GM10847 (cell line): ENCODE measurements at regions not wholly inside any gene's neighbourhood (a gene's known extent, or its start where the extent isn't known, plus 50 kb on each side); places are given as distances from the start of the nearest gene placed in this dataset.

ENCODE experiments used
- POLR2A ChIP-seq: IDR thresholded peaks from 2 replicates; pipeline ENCODE4 v1.6.1; 2011; ENCODE audit not compliant: insufficient read length; ENCODE audit errors: extremely low read depth

DNA sequence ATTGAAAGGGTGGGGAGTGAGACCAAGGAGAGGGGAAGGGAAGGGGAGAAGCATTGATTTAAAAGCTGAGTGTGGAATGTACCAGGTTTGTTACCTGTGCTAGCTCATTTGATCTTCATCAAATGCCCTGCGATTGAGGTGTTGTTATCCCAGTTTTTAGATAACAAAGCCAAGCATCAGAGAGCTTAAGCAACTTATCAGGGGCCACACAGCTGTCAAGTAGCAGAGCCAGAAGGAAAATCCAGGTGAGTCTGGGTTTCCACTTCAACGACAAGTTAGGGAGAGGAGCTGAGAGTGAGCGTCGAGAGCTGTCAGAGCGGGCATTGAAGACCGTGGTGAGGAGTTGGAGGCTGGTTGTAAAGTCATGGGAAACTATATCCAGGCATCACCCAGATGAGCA, 146.9 kb upstream of the IRF2BP2 start:
- TF ChIP-seq POLR2A, result no peak

DNA sequence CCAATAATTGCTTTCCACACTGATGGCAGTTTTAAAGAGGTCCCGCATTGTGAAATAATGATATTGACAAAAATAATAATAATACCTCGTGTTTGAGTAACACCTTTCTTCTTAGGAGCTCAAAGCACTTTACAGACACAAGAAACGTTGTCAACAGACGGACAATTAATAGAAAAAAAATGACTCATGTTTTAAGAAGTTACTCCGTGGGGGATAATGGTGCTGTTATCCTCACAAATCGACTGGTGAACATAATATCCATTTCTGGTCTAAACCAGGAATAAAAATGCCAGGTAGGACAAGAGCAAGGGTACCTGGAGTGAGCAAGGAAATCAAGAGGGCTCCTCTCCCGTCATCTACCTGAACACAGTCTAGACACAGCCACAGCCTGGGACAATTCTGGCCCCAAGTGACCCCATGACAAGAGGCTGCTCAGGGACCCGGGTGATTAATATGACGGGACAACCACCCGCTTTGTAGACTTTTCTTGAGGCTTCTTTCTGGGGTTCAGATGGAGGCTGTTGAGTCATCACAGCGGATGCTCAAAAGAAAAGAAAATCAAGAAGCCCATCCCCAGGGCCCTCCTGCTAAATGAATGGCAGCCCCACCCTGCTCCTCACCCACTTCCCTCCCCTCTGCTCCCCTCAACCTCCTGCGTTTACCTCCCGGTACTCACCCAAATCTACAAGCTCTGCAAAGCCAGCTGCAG, 146.2 kb upstream of the IRF2BP2 start:
- no peak for TF ChIP-seq POLR2A

DNA sequence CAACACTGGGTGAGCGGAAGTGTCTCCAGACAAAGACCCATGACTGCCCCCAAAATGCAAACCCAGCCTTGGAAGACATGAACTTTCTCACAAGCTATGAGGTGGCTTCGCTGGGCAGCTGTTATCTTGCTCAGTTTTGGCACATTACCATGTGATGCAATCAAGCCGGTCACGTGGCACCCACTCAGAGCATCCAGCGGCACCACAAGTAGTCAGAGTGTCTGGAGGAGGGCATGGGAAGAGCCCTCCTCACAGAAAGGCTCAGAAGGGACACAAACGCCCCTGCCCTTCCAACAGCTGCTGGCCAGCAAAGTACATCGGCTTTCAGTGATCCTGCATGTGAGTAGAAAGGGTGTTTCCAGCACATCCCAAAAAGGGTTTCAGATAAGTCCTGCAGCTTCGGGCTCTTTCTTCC, 145.5 kb upstream of the IRF2BP2 start:
- TF ChIP-seq POLR2A, result no peak

DNA sequence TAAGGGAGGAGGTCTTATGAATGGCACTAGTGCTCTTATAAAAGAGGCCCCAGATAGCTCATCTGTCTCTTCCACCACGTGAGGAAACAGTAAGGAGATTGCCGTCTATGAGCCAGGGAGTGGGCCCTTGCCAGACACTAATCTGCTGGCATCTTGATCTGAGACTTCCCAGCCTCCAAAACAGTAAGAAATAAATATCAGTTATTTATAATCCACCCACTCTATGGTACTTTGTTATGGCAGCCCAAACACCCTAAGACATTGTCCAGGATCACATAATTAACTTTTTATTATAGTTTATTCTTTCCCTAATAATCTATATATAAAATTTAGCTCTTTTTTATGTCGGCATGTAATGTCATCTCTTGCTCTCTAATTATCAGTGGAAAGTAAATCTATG, 144.0 kb upstream of the IRF2BP2 start:
- no peak for TF ChIP-seq POLR2A

DNA sequence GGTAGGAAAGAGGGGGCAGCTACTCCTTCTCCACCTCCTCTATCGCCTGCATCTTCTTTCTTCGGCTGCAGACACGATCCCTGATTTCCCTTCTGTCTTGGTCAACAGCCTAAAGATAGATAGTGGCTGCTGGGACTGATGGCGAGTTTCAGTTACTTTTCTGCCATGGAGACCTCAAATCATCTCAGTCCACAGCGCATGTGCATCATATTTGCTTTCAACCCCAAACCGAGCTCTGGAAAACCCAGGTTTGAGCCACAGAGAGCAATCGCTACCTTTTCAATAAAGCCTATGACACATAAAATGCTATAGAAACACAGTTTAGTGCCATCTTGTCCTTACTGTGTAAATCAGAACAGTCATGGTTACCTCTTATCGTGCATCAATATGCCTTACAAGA, 142.9 kb upstream of the IRF2BP2 start:
- no peak for TF ChIP-seq POLR2A

DNA sequence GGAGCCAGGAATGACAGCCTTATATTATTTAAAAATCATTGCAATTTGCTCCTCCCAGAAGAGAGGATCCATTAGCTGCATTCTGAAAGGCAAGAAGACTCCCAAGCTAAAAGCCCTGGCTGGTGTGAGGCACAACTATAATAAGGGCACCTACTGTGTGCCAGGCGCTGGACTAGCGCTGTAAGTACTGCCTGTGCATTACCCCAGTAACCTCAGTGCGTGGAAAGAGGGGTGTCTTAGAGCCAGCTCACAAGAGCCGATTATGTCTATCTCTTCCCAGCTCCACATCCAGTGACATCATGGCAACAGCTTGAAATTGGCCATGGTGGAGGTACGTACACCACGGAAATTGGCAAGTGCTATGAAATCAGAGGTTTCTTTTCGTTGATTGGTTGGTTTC, 141.7 kb upstream of the IRF2BP2 start:
- TF ChIP-seq POLR2A, result no peak

DNA sequence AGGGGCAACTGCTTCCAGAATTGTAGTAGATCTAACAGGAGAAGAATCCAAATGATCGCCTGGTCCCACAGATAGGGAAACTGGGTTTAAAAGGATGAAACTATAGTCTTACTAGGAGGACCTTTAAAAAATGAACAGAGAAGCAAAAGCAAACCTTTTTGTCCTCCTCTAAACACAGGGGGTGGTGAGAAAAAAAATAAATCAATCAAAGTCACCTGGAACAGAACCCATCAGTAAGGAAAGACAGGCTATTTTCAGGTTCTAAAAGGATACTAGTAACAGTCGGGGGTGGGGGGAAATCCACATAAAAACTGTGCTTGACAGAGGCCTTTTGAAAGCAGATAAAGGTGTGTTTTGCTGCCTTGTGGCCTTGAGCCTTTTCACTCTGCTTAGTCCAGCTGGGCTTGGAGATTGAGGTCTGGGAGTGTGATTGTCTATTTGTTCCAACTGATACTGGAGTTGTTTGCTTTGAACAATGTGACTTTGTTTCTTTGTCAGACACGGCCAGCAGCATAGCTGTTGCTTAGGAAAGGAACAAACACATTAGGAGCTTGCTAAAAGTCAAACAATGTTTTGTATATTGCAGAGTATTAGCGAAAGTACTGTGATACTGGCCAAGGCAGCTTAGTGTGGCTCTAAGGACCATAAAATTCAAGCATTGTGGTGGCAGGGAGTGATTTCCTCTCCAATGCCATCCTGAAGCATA, 141.1 kb upstream of the IRF2BP2 start:
- TF ChIP-seq POLR2A, result no peak

DNA sequence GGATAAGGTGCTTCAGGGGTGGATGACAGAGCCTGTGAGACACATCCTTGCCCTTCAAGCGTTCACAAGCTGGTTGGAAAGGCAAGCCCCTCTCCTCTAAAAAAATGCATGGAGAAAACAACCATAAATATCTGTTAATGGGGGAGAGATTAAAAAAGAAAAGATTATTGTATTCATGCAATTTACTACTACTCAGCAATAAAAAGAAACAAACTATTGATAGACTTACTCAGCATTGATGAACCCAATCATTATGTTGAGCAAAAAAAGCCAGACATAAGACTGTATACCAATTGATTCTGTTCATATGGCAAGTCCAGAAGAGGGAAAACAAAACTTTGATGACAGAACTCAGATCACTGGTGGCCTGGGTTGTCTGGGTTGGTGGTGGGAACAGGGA, 138.7 kb upstream of the IRF2BP2 start:
- no peak for TF ChIP-seq POLR2A

DNA sequence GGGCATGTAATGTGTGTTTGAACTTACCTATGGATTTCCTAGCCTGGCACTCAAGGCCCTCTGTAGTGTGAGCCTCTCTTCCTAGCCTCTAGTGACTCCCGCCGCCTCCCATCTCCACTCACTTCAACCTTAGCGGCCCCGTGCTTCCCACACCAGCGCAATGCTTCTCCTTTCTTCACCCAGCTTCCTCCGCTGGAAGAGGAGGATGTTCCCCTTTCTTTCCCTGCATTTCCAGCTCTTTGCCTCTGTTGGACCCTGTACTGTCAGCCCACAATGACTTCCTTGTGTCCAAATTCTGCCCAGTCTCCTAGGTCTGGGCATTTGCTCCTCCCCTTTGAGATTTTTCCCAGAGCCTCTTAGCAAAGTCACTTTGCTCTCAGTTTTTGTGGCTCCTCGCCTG, 138.1 kb upstream of the IRF2BP2 start:
- no peak for TF ChIP-seq POLR2A

DNA sequence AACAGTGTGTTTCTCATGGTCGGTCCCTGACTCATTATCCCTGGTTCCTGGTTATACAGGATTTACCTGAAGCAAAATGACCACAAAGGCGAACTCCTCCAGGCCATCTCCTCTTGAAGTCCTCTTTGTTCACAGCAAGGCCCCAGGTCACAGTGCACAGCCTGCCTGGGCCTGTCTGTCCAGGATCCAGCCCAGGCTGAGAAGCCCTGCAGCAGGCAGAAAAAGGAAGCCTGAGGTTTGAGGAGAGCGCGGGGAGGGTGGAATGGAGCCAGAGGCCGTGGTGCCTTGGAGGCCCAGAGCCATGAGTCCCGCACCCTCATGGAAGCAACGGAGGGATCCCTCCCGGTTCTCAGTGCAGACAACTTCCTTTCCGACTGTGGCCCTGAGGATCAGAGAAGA, 136.8 kb upstream of the IRF2BP2 start:
- no peak for TF ChIP-seq POLR2A

DNA sequence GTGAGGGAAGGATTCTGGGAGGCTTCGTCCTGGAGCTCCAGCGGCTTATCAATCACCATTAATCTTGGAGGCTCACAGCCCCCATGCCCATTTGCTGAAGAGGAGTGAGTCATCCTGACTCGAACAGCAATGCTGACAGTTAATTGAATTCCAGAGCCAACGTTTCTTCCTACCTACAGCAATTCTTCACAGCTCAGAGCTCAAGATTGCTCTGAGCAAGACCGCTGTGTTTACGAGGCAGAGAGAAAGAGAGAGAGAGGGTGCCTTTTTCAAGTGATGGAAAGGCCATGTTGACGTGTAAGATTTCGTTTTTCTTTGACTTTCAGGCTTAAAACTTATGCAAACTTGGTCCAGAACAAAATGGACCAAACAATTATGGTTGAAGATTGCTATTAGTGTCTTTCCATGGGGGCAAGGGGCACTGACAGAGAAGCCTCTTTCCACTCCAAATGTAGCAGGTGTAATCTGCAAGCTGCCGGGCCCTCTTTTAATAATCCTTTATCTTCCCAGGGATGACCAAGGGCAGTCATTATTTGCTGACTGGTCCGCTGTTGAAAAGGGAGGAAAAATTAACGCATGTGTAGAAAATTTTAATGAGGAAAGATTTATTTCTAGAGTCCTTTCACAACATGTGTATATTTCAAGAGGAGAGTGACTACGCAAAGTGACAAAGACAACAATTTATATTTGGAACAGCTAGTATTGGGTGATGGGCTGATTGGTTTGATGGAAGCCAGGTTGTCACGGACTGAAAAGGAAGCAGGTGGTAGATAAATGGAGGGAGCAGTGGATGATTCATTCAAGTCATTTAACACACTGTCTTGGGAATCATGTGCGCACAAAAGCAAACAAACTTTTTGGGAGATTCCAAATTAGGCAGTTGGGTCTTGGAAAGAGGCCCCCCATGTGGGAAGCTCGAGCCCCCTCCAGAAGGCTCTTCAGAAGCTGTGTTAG, 136.1 kb upstream of the IRF2BP2 start:
- no peak for TF ChIP-seq POLR2A

DNA sequence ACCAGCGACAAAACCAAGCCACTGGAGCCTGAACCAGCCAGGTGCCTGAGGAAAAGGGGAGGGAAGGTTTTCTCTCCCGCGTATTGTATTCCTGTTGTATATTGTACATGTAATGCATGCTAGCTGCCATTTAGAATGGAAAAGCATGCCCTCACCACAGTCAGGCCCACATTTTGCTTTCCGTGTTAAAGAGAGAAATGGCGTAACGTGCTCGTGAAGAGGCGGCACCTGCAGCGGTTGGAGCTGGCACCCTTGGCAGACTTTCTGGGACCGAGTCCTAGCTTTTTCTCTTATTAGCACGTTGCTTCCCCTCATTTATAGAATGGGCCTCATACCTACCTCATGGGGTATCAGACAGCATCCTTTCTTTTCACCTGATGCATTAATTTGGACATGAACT, 135.3 kb upstream of the IRF2BP2 start:
- no peak for TF ChIP-seq POLR2A

DNA sequence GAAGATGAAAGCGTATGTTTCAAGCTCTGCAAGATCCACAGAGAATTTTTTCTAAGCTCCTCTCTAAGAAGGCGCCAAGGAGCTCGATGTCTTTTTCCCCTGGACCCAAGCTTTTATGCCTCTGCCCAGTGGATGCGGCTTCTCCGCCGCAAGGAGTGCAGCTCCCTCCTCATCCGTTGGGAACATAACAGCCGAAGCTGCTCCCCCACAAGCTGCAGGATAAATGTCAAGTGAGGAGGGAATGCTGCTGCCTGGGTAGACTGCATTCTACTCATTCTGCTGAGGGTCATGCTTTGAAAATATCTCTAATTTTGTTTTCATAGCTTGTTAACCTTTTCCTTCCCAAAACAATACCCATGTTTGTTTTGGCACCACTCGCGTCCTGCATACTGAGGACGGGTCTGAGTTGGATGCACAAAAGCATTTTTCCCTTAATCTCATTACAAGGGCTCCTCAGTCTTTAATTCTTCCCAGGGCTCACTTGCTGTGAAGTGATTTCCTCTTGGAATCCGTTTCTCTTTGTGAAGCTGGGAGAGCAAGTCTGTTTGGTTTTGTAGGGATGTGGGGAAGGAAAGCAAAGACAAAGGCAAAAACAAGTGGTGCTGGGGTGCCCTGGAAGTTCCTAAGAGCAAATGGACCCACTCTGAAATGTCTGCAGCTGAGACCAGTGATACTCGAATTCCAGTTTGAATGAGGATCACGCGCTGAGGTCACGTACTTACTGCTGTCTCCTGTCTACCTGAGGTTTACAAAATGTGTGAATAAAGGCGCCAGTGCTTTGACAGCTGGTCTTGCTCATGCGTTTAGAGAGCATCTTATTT, 134.0 kb upstream of the IRF2BP2 start:
- TF ChIP-seq POLR2A, result no peak

DNA sequence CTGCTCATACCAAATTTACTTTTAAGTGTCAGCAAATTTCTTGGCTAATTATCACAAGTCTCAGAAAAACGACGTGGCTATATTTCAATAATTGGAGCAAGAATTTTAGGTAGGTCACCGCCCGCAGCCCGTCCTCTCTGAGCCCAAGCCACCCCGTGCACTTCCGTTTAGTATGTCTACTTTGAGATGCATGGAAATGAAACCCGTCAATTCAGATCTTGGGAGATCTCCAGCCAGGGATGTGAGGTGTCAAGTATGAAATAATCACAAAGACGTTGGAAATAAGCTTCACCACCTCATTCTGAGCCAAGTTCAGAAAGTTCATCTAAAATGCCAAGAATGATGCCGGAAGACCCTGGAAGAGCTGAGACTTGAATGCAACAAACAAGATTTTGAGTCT, 132.6 kb upstream of the IRF2BP2 start:
- no peak for TF ChIP-seq POLR2A

DNA sequence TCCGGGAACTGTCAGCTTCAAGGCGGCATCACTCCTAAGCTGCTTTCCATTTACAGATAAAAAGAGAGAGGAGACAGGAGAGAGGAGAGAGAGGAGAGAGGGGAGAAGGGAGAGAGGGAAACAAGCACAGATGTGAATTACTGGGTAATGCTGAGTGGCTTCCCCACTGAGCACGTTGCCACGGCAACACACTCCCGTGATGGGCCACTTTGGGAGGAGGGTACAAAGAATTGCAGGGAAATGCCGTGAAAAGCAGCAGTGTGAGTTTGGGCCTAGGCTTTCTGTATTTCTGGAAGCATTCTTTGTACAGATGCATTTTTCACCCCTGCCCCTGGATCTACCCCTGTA, 128.0 kb upstream of the IRF2BP2 start:
- no peak for TF ChIP-seq POLR2A
